Umbilical cord (tissue), 1 donor: ENCODE measurements at regions not wholly inside any gene's neighbourhood (a gene's known extent, or its start where the extent isn't known, plus 50 kb on each side); places are given as distances from the start of the nearest gene placed in this dataset.

Experiments
- DNase-seq: peaks from one replicate; pipeline ENCODE4 v3.0.0-alpha.2; 2015; ENCODE audit warnings: low spot score

DNA sequence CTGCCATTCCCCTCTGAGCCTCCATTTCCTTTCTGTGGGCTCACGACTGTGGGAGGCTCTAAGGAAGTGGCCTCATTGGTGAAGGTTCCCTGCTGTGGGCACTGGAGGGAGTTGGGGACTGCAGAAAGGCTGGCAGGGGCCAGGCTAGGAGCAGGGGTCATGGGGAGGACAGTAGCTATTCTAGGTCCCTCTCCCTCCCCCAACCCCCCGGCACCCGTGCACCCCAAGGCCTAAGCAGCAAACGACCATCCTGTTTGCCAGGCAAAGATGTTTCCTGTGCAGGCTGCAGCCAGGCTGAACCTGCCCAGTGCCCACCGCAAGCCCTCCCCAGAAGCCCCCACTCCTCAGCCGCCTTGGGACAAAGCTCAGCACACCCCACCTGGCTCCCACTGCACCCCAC is 189.4 kb downstream of the MN1 start:
- no peak for DNase-seq

DNA sequence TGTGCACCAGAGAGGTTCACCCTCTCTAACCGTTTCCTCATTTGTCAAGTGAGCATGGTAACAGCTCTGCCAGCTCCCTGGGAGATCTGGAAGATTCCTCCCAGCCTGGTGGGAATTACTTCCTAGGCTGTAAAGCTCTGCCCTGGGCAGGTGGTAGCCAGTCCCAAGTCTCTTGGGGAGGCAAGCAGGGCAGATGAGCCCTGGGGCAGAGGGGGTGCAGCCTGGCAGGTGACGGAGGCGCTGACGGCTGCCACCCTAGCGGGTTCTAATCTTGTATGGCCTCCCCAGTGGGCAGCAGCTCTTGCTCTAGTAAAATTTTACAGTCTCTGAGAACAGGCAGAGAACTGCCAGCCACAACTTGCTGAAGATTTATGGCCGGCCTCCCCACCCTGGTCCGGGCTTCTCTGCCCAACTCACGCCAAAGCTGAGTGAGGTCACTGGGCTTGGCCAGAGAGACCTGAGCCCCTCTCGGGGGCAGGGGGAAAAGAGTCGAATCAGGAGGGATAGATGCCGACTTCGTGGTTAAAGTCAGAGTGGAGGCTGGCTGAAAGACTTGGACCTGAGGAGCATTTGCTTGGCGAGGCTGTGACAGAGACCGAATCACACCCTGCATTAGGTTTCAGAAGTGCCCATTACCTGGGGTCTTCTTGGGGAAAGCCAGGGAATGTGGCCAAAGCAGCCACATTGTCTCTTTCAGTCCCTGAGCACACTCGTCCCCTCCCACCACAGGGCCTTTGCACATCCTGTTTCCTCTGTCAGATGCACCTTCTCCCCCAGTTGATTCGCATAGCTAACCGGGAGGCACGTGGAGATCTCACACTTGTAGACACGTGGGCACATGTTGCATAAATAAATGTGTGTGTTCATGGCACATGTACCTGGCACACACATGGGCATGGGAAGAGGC is 188.2 kb downstream of the MN1 start:
- peak; percentile 35 for DNase-seq

- no peak for DNase-seq
These were observed 187.4 kb downstream of the MN1 start for GRCh38 chr22:27614006-27614649.

- DNase-seq: no peak
These were observed 186.9 kb downstream of the MN1 start for GRCh38 chr22:27614650-27615007.

GRCh38 chr22:27615408-27615807 is 186.1 kb downstream of the MN1 start:
- DNase-seq: no peak

- DNase-seq: peak; percentile 31
These were observed 185.5 kb downstream of the MN1 start for GRCh38 chr22:27616033-27616432.

DNA sequence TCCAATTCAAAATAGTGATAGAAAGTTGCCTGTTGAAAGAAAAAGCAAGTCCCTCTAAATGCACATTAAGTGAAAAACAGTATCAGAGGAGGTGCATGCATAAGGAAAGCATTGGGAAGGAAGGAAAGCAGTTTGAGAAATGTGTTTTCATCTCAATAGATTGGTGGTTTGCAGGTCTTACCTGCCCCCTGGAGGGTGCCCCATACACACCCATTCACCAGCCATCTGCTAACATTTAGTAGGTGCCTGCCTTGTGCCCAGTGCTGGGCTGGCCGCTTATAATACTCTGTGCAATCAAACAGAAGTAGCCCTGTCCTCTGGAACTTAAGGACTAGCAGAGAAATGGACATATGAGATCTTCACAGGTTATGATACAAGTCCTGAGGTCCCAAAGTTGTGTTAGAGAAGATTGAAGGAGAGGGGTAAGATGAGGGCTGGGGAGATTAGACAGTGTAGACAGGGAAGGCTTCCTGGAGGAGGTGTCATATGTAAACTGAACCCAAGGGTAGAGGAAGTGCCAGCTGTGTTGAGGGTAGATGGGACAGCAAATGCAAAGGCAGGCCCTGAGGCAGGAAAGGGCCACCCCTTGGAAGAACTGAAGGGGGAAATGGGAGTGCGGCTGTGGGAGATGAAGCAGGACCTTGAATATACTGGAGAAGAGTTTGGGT is 184.2 kb downstream of the MN1 start:
- DNase-seq: no peak

DNA sequence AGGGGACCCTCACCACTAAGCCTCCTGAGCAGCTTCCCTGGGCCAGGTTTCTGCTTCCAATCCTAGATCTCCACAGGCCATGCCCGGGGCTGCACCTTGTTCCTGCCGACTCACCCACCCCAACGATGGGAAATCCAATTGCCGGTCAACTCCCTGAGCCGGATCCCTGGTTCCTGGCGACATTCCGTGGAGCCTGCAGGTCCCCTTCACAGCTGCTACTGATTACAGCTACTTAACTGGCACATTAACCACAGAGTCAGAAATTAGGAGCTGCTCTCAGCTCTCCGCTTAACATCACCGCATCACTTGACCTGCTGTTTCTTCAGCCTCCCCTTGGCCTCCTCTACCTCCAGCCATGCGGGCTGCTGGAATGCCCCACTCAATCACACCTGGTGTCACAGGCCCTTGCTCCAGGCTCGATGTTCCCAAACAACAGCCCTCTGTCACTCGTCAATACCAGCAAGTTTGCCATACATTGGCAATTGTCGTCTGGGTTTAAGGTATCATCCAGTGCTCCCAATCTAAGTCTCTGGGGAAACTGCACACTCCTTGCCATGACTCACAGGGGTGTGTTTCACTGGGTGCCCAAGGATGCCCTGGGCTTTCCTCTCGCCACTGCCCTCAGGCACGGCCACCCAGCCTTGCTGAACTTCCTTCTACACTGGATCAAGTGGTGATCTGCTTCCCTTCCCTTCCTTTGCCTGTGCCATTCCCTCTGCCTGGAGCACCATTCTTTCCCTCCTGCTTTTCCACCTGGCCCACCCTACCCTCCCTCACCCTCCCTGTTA is 181.0 kb downstream of the MN1 start:
- DNase-seq: no peak

GRCh38 chr22:27621486-27622070 is 180.0 kb downstream of the MN1 start:
- DNase-seq: no peak

DNA sequence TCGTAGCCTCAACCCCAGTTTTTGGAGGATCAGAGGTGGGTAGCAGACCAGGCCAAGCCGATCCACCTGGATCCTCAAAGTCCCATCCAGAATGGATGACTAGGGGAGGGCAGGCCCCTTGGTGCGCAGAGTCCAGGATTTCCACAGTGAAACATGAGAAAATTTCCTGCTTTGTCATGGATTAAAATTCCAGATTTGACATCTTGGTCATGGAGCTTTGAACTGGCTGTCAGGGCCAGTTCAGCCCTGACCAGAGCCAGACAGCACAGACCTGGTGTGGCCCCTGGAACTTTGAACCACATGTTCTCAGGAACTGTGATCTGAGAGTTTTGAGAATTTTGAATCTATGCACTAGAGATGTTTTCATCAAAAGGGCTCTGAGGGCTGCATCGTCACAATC is 177.5 kb downstream of the MN1 start:
- DNase-seq: no peak

GRCh38 chr22:27624705-27625104 is 176.9 kb downstream of the MN1 start:
- DNase-seq: no peak

GRCh38 chr22:27625769-27626674 is 175.5 kb downstream of the MN1 start:
- no peak for DNase-seq

DNA sequence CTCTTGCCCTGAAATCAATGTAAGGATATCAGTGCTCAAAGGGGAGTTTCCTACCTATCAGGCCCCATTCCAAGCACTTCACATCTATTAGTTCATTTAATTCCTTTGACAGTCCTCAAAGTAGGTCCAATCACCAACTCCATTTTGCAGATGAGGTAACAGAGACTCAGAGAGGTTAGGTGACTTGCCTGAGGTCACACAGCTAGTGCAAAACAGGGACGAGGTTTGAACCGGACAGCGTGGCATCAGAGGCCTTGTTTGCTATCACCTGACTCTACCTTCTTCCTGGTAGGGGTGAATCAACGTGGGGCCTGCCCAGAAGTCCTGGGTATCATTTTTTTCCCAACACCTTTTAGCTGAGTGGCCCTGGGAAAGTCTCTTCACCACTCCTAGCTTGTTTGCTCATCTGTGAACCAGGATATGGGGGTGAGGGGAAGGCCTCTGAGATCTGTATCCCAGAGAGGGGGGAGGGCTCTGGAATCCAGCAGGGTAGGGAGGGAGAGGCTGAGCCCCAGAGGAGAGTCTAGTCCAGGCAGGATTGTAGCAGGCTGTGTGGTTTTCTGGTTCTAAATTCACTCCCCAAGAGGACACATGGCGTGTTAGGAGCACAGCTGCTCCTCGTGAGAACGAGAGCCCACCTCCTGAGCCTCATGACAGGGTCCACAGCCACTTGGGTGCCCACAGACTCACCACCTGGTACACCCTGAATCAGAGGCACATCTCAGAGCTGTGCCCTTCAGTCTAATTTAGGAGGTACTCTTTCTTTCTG is 174.7 kb downstream of the MN1 start:
- no peak for DNase-seq

GRCh38 chr22:27627444-27627833 is 174.1 kb downstream of the MN1 start:
- DNase-seq: no peak

DNA sequence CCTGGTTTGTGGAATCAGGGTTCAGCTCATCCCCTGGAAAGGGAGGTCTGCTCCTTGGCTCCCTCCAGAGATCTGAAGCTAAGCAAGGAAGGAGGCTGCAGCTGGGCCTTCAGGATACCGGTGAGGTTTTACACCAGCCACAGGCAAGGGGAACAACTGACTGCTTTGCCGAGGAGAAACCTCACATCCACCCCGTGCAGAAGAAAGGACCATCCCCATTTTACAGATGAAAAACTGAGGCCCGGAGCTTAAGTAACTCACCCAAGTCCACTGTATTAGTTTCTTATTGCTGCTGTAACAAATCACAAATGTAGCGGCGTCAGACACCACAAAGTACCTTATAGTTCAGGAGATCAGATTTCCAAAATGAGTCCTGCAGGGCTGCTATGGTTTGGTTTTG is 173.7 kb downstream of the MN1 start:
- DNase-seq: no peak

- no peak for DNase-seq
These were observed 173.2 kb downstream of the MN1 start for GRCh38 chr22:27628341-27628740.

- DNase-seq: no peak
These were observed 172.5 kb downstream of the MN1 start for GRCh38 chr22:27628891-27629631.

DNA sequence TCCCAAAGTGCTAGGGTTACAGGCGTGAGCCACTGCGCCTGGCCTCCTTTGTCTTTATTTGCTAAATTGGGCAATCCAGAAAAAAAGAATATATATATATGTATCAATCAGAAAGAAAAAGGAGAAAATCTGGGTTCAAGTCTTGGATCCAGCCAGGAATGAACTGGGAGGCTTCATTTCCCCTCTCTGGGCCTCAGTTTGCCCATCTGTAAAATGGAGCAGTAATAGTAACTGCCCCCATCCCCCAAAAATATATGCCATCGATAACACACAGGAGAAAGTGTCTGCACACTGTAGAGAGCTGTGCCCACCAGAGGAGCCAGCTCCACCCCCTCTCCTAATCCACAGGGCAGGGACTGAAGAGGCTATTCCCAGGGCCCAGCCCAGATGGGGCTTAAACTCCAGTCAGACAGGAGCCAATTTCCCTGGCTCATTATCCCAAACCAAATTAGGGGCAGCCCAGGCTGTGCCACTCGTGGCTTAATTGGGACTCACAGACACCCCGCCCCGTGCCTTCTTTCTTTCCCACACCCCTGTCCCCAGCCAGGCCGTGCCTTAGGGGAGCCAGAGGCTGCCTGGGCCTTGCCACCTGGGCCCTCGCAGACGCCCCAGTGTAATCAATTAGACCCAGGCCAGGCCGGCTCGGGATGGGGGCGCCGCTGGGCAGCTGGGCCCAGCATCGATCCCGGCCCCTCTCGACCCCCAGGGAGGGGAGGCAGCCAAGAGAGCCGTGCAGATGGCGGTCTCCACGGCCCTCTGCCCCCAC is 171.5 kb downstream of the MN1 start:
- DNase-seq: no peak
